Eye (tissue), 1 donor: ENCODE measurements at regions not wholly inside any gene's neighbourhood (a gene's known extent, or its start where the extent isn't known, plus 50 kb on each side); places are given as distances from the start of the nearest gene placed in this dataset.
"Not testable (repeated sequence)": the region's sequence is repeated elsewhere in the genome, so short reads cannot be mapped to it uniquely, and the experiment has no call there.

ENCODE experiments used
- DNase-seq: peaks from one replicate; pipeline ENCODE4 v3.0.0-alpha.2; 2015

DNA sequence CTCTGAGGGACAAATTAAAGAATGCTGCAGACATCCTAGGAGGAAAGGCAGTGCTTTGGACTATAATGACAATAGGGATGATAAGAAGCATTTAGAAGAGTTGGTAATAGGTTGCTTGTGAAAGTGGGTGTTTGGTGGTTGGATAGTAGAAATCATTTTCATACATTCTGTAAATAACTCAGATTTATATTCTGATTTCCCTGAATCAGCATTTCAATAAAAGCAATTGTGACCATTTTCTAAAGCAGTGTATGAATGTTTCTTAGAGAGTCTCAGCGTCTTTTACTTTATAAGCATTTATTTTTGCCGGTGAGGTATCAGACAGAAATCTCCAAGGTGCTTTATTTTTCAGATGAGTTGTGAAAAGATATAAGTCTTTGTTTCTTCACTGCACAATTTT lies 1099.0 kb upstream of the LRRTM1 start:
- DNase-seq: no peak

DNA sequence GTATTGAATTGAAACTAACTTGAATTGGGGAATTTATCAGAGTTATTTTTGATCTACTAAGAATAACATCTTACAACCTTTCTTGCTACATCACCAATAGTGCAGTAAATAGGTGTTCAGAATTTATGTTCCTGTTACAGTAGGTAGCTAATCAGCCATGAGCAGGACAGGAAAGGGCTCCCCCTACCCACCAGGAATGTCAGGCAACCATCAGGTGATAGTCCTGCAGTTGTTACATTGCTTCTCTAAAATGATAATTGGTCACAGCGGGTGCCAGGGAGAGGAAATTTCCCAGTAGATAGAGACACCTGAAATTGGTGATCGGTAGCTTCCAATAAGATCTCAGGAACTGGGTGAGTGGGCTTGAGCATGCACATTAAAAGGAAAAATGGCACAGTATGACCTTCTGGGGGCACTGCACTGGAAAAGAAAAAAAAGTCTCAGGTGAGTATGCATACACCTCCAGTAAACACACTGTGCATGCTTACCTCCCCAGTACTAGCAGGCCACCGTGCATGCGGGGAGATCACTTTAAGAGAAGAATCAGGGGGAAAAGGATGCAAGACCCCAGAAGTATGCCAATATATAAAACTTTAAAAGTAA lies 1092.0 kb upstream of the LRRTM1 start:
- no peak for DNase-seq

DNA sequence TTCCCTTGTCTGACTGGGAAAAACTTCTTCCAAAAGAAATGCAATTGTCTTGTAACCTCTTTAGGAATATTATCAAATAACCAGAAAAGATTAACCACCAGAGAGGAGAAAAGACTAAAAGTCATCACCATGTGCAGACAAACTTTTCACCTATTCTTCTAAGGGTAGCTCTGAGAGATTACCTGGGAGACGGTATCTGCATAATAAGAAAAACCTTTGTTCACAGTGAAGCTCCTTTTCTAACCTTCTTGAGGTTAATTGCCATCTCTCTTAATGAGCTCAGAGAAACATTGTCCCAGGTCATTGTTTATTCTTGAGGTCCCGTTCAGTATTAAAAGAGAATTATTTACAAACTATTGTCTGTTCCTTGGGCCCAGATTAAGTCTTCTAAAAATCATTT lies 1091.2 kb upstream of the LRRTM1 start:
- no peak for DNase-seq

DNA sequence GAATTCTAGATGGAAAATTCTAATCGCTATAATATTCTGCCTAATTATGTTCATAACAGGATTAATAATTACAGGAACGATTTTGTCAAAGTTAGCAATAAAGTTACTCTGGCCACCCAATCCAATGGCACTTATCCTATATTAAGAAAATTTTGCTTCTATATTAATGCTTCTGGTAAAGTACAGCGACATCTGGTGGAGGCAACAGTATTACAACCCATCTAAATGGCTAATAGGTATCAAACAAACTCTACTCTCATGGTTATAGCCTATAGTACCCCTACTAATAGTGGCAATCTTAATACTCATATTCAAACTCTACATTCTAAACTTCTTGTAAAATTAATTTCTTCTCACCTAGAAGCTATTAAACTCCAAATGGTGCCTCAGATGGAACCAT lies 1084.7 kb upstream of the LRRTM1 start:
- DNase-seq: no peak

DNA sequence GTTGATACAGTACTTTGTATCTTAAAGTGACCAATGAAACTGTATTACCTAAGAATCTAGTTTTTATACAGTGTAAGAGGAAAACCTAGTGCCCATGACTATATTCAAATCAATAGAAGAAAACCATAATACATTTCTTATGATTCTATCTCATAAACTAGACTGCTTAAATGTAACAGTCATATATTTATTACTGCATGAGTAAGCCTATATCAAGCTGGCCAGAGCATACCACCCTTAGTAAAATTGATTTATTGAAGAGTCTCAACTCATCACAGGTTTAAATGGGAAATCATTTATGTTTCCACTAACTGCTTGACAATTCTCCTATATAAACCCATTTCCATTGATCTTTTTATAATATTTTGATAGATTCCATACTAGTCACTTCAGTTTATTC lies 1059.2 kb upstream of the LRRTM1 start:
- DNase-seq: no peak

DNA sequence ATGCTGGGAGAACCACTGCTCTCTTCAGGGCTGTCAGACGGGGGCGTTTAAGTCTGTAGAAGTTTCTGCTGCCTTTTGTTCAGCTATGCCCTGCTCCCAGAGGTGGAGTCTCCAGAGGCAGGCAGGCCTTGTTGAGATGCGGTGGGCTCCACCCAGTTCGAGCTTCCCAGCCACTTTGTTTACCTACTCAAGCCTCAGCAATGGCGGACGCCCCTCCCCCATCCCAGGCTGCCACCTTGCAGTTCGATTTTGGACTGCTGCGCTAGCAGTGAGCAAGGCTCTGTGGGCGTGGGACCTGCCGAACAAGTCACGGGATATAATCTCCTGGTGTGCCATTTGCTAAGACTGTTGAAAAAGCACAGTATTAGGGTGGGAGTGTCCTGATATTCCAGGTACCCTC lies 1057.9 kb upstream of the LRRTM1 start:
- not testable (repeated sequence) for DNase-seq

DNA sequence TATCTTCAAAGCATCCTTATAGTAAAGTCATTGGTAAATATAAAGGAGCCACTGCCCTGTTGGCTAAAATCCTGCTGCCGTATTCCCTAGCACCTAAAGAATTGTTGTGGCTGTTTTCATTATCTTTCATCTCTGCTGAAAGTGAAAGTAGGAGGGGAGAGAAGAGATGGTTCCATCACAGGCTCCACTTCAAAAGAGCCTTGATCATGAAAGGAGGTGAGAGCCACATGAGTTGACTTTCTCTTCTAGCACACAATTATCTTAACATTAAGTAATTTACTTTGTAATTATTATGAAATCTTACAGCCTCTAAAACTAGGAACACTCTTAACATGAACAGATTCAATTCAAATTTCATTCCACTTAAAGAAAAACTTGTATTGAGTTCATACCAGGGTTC lies 1050.9 kb upstream of the LRRTM1 start:
- DNase-seq: no peak

DNA sequence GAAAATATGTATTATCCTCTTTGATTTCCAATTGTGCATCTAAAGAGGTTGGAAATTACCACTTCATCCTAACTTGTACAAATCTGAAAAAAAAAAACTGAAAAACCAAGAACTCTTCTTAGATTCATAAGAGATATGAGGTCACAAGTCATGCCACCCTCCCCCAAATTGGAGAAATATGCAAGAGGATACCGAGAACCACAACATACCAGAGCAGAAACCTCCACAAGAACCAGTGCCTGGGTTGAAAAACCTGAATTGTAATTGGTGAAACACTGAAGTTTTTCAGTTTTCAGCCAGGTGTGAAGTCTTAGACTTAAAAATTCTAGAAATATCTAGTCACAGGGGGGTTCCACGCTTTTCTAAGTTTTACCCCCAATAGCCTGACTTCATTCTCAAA lies 1029.5 kb upstream of the LRRTM1 start:
- DNase-seq: no peak

DNA sequence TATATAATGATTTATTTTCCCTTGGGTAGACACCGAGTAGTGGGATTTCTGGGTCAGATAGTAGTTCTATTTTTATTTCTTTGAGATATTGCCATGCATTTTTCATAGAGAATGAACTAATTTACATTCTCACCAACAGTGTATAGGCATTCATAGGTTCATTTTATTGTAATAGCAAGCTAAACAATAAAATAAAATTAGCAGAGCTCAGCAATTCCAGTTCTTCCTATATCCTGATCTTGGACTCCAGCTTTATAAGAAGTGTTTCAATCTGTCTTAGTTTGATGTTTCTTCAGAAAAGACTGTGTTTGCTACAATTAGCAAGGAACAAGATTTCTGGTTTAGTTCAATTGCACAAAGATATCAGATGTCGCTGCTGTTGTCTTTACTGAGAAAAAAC lies 1024.4 kb upstream of the LRRTM1 start:
- DNase-seq: no peak

DNA sequence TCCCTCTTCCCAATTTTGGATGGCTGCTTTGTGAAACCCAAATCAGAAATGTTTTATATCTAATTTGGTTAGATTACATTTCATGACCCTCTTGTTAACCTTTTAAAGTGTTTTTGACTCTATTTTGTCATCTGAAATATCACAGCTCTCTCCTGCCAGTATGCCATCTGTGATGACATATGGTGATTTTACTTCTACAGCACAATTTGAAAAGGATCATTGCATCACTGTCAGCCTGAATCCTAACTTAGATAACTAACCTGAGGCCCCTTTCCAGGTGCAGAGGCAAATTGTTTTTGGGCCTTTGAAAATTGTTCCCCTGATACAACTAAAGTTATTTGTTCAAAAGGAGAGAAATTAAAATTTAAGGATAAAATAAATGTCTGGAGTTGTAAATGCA lies 1023.4 kb upstream of the LRRTM1 start:
- DNase-seq: no peak

DNA sequence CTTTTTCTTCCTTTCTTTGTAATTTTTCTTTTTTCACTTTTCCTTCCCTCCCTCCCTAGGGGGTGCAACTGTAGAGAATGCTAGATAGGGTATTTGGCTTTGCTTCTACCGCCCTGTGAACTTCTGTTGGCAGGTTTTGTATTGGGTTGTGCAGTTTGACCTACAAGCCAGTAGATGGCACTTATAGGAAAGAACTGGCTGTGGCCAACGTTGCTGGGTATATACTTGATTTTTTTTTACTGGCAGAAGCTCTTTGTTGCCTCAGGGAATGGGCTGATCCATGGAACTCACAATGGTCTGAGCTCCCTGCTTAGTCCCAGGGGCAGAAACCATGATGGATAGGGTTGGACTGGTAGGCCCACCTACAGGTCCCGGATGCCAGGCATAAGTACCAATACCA lies 1019.5 kb upstream of the LRRTM1 start:
- no peak for DNase-seq

DNA sequence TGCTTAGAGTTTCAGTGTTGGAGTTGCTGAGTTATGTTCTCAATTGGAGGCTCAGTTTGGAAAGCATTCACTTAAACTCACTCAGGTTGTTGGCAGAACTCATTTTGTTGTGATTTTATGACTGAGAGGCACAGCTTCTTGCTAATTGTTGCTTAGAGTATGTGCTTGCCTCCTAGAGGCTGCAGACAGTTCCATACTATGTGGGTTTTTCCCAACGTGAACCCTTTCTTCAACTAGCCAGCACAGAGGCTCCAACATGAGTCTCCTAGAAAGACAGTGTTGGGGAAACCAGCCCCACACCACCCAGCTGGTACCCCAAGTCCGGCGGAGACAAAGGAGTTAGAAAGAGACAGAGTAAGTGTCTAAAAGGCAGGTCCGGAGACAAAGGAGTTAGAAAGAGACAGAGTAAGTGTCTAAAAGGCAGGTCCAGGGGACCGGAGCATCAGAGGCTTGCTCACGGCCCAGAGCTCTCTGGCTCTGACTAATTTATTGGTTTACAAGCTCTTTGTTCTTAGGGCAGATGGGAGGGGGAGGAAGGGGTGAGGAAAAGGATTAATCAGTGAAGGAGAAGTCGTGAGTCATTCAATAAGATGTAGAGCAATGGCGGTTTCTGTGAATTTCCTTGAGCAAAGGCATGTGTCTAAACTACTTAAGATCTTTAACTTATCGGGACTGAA lies 999.7 kb upstream of the LRRTM1 start:
- peak; percentile 31 for DNase-seq

DNA sequence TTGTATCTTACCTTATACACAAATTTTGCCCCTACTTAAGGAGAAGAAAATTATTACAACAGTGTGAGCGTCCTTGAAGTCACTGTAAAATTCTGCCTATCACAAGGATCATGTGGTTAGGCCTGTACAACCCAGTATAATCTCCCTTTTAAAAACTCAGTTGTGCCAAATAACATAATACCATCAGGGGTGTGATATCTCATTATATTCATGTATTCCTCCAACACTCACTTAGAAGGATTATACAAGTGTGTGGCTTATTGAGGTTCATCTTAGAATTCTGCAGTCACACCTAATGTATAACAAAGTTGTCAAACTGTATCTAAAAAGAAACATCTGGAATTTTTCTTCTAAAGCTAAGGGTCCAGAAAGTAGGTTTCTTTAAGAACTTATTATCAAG lies 998.8 kb upstream of the LRRTM1 start:
- DNase-seq: no peak

DNA sequence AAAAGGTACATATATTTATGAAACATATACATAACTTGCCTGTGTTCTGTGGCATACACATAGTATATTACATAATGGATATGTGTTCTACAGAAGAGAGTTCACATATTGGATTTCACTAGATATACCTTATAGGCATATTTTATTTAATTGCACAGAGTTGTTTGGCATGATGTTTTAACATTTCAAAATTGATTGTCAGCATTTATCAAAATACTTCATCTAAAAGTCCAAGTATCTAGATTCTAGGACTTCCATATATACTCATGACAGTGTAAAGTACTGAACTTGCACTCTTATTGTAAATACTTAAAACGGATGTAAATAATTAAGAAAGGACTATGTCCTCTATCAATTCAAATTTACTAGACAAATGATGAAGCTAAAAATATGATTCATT lies 995.3 kb upstream of the LRRTM1 start:
- DNase-seq: no peak

DNA sequence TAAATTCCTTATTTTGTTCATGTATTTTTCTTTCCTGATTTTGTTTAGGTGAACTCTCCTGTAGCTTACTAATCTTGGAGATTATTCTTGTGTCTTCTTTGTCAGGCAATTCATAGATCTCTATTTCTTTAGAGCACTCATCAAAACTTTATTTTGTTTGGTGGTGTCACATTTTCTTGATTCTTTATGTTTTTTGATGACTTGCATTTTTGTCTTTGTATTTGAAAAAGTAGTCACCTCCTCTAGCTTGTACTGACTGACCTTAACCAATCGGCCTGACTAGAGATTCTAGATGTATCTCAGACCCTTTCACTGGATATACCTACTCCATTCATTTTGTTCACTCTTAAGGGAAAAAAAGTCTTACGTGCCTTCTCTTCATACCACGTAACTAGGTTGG lies 986.3 kb upstream of the LRRTM1 start:
- DNase-seq: no peak

DNA sequence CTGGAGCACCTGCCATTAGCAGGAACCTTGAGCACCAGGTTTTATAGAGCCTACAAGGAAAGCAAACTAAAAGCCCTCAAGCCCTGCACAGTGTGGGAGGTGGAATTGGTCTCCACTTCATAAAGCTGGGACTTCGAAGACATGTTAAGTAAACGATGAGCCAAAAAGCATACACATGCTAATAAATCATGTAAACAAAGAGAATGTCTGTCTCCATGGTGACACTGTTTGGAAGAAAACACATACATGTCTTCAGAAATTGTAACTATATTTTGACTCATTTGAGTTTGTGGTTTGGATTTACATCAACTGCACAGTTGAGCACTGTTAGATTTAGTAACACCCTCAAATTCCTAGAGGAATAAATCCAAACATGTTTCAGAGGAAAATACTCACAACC lies 978.5 kb upstream of the LRRTM1 start:
- peak; percentile 11 for DNase-seq

DNA sequence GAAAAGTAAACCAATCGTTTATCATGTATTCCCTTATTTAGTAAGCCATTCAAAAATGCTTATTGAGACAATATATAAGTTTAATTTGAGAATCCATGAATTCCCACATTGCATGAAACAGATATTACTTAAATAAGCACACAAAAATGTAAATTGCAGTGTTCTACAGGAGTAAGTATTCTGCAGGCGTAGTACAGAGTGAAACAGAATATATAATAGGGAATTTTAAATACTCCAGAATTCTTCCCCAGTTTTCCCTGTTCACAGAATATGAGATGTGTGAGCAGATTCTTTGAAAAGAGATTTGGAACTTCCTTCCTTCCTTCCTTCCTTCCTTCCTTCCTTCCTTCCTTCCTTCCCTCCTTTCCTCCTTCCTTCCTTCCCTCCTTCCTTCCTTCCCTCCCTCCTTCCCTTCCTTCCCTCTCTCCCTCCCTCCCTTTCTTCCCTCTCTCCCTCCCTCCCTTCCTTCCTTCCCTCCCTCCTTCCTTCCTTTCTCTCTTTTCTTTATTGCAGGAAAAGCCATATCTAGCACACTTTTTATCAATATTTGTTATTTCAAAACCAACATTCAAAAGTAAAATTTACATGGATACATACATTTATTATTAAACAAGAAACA lies 977.7 kb upstream of the LRRTM1 start:
- no peak for DNase-seq

DNA sequence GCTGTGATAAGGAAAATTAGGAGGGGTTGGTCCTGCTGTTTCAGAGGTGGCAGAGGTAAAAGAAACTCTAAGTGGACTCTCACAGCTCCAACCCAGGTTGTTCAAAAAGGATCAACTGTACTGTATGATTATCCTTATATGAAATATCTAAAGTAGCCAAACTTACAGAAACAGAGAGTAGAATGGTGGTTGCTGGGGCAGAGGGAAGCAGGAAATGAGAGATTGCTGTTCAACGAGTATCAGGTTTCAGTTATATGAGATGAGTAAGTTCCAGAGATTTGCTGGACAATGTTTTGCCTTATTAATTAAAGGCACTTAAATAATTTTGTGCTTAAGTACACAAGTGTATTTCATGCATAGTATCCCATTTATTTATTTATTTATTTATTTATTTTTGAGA lies 972.0 kb upstream of the LRRTM1 start:
- no peak for DNase-seq

DNA sequence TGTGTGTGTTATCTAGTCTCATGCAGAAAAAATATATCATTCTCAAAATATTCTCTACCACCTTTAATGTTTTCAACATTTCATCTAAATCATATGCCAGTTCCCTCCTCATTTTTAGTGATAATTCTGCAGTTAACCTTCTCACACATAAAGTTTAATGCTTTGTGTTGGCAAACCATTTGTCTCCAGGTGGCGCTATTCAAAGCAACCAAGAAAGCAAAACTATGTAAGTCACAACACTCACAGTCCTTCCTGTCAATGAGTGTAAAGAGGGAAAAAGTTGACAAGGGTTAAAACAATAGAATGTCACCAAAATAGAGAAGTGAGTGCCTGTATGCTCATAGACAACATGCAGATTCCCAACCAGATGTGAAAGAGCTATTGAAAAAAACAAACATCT lies 961.6 kb upstream of the LRRTM1 start:
- DNase-seq: peak; percentile 29

DNA sequence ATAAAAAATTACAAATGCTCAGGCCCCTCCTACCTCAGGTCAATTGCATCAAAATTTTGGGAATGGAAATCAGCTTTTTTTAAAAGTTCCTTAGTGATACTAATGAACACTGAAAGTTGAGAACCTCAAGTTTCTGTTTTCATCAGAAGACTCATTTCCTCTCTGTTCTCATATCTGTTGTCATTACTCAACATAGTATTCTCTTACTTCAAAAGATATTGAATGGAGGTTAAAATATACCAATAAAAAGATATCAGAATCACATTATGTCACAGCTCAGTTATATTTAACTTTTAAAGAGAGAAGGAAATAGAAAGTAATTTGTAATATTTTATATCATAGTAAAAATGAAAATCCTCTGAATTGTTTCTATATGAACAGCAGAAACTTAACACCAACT lies 959.4 kb upstream of the LRRTM1 start:
- no peak for DNase-seq

DNA sequence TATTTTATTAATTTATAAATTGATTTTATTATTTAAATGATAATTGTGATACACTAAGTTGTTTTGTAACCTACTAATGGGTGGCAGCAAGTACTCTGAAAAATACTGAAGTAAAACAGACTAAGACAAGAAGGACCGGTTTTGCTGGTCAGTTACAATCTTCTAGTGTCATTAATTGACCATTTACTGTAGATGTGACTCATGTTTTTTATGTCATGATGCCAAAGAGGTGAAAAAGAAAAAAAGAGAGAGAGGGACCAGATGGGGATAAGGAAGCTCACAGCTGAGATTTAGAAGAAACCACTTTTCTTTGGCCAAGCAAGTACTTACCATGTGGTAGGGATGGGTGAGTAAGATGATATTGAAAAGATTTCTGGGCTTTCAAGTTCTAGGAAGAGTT lies 955.8 kb upstream of the LRRTM1 start:
- no peak for DNase-seq

DNA sequence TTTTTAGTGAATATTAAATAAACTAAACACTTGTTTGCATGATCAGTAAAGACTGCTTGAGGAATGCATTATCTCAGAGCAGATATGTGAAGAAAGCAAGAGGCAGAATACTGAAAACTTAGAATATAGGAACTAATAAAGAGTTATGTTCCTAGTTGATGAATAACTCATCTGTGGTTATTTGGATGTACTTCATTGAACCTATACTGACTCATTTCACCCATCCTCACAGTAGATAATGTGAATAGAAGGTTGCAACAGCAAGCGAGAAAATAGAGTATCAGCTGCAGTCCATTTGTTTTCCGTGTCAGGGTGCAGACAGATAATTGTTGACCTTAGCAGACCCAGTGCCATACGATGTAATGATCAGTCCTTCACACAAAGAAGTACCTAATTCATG lies 945.7 kb upstream of the LRRTM1 start:
- DNase-seq: no peak

DNA sequence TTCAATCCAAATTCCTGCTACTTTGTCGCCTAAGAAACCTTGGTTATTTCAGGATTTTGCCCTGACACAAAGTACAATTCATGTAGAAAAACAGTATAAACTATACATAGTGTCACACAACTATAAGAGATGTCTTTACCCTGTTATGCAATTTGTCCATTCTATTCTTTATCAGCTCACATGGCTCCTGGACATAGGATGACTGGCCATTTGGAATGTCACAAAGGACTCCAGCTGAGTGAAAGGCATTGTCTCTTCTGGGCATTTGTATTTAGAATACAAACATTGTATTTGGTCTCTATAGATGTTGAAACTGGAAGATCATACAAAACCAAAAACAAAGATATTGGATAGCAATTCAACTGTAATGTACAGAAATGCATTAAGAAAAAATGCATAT lies 944.6 kb upstream of the LRRTM1 start:
- DNase-seq: no peak

DNA sequence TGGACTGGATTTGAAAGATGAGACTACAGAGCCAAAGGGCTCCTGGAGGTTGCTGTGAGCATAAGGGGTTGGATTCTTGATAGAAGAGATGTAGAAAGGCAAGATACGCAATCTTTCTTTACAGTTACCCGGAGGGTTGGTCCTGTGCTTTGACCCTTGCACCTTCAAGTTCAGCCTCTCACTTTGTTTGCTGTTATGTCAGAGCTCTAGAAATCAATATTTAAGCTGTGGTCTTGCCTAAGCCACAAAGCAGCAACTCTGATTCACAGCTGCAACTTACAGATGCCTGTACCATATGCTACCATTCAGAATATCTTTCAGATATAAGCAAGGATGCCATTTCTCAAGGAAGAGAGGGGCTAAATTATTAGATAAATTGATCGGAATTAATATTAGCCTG lies 943.1 kb upstream of the LRRTM1 start:
- peak; percentile 1 for DNase-seq

DNA sequence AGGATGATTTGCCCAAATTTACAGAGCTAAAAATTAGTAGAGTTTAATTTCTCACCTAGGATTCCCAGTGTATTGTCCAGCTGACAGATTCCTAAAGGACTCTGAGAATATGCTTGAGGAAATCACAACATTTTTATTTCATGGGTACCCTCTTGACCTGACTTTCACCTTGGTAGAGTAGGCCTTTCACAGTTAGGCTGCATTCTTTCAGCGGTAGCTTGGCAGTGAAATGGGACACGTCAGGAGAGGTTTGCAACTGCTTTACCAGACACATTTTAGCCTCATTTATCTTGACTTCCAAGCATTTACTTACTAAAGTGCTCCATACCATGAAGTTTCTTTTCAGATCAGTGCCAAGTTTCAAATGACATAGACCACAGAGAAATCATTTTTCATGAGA lies 937.9 kb upstream of the LRRTM1 start:
- DNase-seq: no peak
